Right atrium auricular region (tissue), 2 donors: ENCODE measurements at regions not wholly inside any gene's neighbourhood (a gene's known extent, or its start where the extent isn't known, plus 50 kb on each side); places are given as distances from the start of the nearest gene placed in this dataset.

Experiments
- DNase-seq: peaks from one replicate; pipeline ENCODE4 v3.0.0-alpha.2; 2019; ENCODE audit warnings: low spot score
- H3K27ac ChIP-seq, 2 donors: fragments of 200-600 bp; sonication (generic); 1 replicate in 1 of 2; 2 replicates in 1 of 2; pipeline ENCODE4 v1.5.1; 2016 to 2019
- H3K27me3 ChIP-seq, 2 donors: fragments of 200-600 bp; sonication (generic); one replicate each; pipeline versions ENCODE4 v1.5.1 to v1.6.0; 2017 to 2019
- H3K36me3 ChIP-seq: fragments of 200-600 bp; sonication (generic); one replicate; pipeline ENCODE4 v1.5.1; 2016
- H3K4me1 ChIP-seq, 2 donors: fragments of 200-600 bp; sonication (generic); one replicate each; pipeline versions ENCODE4 v1.5.1 to v1.6.0; 2017 to 2019
- H3K4me3 ChIP-seq, 2 donors: fragments of 200-600 bp; sonication (generic); 1 replicate in 1 of 2; 2 replicates in 1 of 2; pipeline ENCODE4 v1.5.1; 2017 to 2019; ENCODE audit warnings: mild to moderate bottlenecking in 1 of 2, moderate library complexity in 1 of 2
- H3K9me3 ChIP-seq, 2 donors: fragments of 200-600 bp; sonication (generic); one replicate each; pipeline ENCODE4 v1.5.1; 2019
- CTCF ChIP-seq, 2 donors: fragments of 200-600 bp; sonication (generic); IDR thresholded peaks; one replicate each; pipeline ENCODE4 v1.5.1; 2019; ENCODE audit warnings: antibody characterized with exemption in 2 of 2

GRCh38 chr14:98162856-98163805 lies 1108.9 kb downstream of the BCL11B start:
- Histone ChIP-seq H3K27ac (no peak overlapping the region), H3K27me3 (no peaks in the 10 kb centered on the region), H3K4me3 (no peak overlapping the region), H3K36me3 (no peaks in the 10 kb centered on the region), H3K9me3 (no peaks in the 10 kb centered on the region), H3K4me1 (no peaks in the 10 kb centered on the region)
- no peak for TF ChIP-seq CTCF (IDR thresholded peaks at IDR 0.05)
- no peak for DNase-seq

- Histone ChIP-seq H3K9me3 (no peaks in the 10 kb centered on the region), H3K4me3 (no peak overlapping the region), H3K36me3 (no peaks in the 10 kb centered on the region), H3K4me1 (no peaks in the 10 kb centered on the region), H3K27ac (no peak overlapping the region), H3K27me3 (no peaks in the 10 kb centered on the region)
- no peak for DNase-seq
- TF ChIP-seq CTCF (IDR thresholded peaks at IDR 0.05): no peak
Measured at GRCh38 chr14:98163873-98164272, 1108.1 kb downstream of the BCL11B start.

- Histone ChIP-seq H3K27me3 (no peaks in the 10 kb centered on the region), H3K4me3 (no peak overlapping the region), H3K36me3 (no peaks in the 10 kb centered on the region), H3K27ac (no peak overlapping the region), H3K4me1 (no peaks in the 10 kb centered on the region), H3K9me3 (no peaks in the 10 kb centered on the region)
- TF ChIP-seq CTCF (IDR thresholded peaks at IDR 0.05): no peak
- DNase-seq: no peak
Measured at GRCh38 chr14:98165976-98166375, 1106.0 kb downstream of the BCL11B start.

- no peak for TF ChIP-seq CTCF (IDR thresholded peaks at IDR 0.05)
- no peak for DNase-seq
- Histone ChIP-seq H3K36me3 (no peaks in the 10 kb centered on the region), H3K4me1 (no peaks in the 10 kb centered on the region), H3K27ac (no peak overlapping the region), H3K9me3 (no peaks in the 10 kb centered on the region), H3K4me3 (no peak overlapping the region), H3K27me3 (no peaks in the 10 kb centered on the region)
Measured at GRCh38 chr14:98167275-98167674, 1104.7 kb downstream of the BCL11B start.

- no peaks in the 10 kb centered on the region for H3K9me3 ChIP-seq
- no peak overlapping the region for H3K4me3 ChIP-seq
- H3K27ac ChIP-seq: no peak overlapping the region
Measured at GRCh38 chr14:98167705-98168104, 1104.3 kb downstream of the BCL11B start.

More at GRCh38 chr14:98167705-98168104, 1104.3 kb downstream of the BCL11B start:
- no peak for TF ChIP-seq CTCF (IDR thresholded peaks at IDR 0.05)
- no peaks in the 10 kb centered on the region for H3K36me3 ChIP-seq
- no peaks in the 10 kb centered on the region for H3K27me3 ChIP-seq
- H3K4me1 ChIP-seq: no peaks in the 10 kb centered on the region
- no peak for DNase-seq
